HCT116 (cell line): ENCODE measurements at regions not wholly inside any gene's neighbourhood (a gene's known extent, or its start where the extent isn't known, plus 50 kb on each side); places are given as distances from the start of the nearest gene placed in this dataset.
A peak's percentile ranks its signal among the peaks of the same experiment; 100 is the strongest.

Experiments
- ATAC-seq: fragments of 200-7000 bp; cut with Tn5 transposase; 2 replicates; pipeline ENCODE4 v1.9.1; 2020; ENCODE audit warnings: mild to moderate bottlenecking, moderate library complexity
- BruUV-seq: library from RNA; stranded (reverse); fragments of 400-500 nt; replicated peaks from 2 replicates; lab custom pipeline; 2021; lab: Mats Ljungman, UMichigan
- CTCF ChIA-PET: fragments of 300-600 bp; sonication (Branson Sonifier 250); formaldehyde crosslinking; loops from one replicate; lab custom pipeline; 2021; ENCODE audit warnings: antibody characterized with exemption; lab: Charles Lee
- POLR2A ChIA-PET: fragments of 300-600, 350-600 bp; sonication (Branson Sonifier 250); formaldehyde crosslinking; loops from one replicate; lab custom pipeline; 2021; ENCODE audit warnings: antibody characterized with exemption; lab: Charles Lee
- RAD21 ChIA-PET, 2 experiments: fragments of 300-600 bp; sonication (Branson Sonifier 250); formaldehyde crosslinking; loops; one replicate each; lab custom pipeline; 2023; ENCODE audit warnings: low total read pairs in 2 of 2; ENCODE audit not compliant: uncharacterized antibody in 2 of 2, unreplicated experiment in 2 of 2, low non-redundant PET in 1 of 2; lab: Charles Lee
- DNase-seq: peaks from one replicate; pipeline ENCODE4 v3.0.0-alpha.2; 2010; ENCODE audit warnings: low read depth, low spot score
- H2AFZ ChIP-seq: fragments of 200-600 bp; shearing (Covaris generic), sonication (generic); 2 replicates; pipeline ENCODE4 v1.6.1; 2017; ENCODE audit warnings: low read depth, mixed run types, mixed read lengths, antibody characterized with exemption, low read length; ENCODE audit not compliant: poor library complexity, severe bottlenecking
- H3K27ac ChIP-seq: 2 replicates; pipeline ENCODE4 v1.5.1; 2012; ENCODE audit warnings: low read depth, low read length
- H3K27me3 ChIP-seq: fragments of 200-600 bp; sonication (generic); 2 replicates; pipeline ENCODE4 v1.6.1; 2016; ENCODE audit warnings: mixed run types, low read length, mixed read lengths; ENCODE audit not compliant: insufficient read depth
- H3K36me3 ChIP-seq, 2 experiments: fragments of 200-500 bp in 1 of 2; fragments of 200-600 bp in 1 of 2; sonication (Bioruptor generic) in 1 of 2; sonication (generic) in 1 of 2; 2 replicates each; pipeline versions ENCODE4 v1.5.1 to v1.6.1; 2014 to 2016; ENCODE audit warnings: low read length in 2 of 2, inconsistent platforms in 1 of 2, mixed read lengths in 1 of 2, mixed run types in 1 of 2; ENCODE audit not compliant: insufficient read depth in 2 of 2, control insufficient read depth in 1 of 2
- H3K4me1 ChIP-seq, 2 experiments: fragments of 200-600 bp in 1 of 2; sonication (generic) in 1 of 2; 2 replicates each; pipeline versions ENCODE4 v1.5.1 to v1.6.1; 2012 to 2017; ENCODE audit warnings: low read length in 2 of 2, inconsistent platforms in 1 of 2, mild to moderate bottlenecking in 1 of 2, mixed read lengths in 1 of 2, mixed run types in 1 of 2, moderate library complexity in 1 of 2; ENCODE audit not compliant: insufficient read depth in 2 of 2, control insufficient read depth in 1 of 2
- H3K4me2 ChIP-seq: fragments of 200-600 bp; sonication (generic); 2 replicates; pipeline ENCODE4 v1.6.1; 2017; ENCODE audit warnings: mixed run types, low read length, mixed read lengths
- H3K4me3 ChIP-seq, 2 experiments: fragments of 200-600 bp in 1 of 2; sonication (generic) in 1 of 2; replicated peaks in 1 of 2; 2 replicates each; pipeline ENCODE4 v1.5.1; 2011 to 2016; ENCODE audit warnings: low read length in 2 of 2, control low read depth in 1 of 2, low read depth in 1 of 2, mild to moderate bottlenecking in 1 of 2, mixed read lengths in 1 of 2, mixed run types in 1 of 2
- H3K79me2 ChIP-seq: fragments of 200-600 bp; sonication (generic); 2 replicates; pipeline ENCODE4 v1.6.1; 2017; ENCODE audit warnings: mild to moderate bottlenecking, mixed run types, low read length, moderate library complexity, mixed read lengths; ENCODE audit not compliant: insufficient read depth
- H3K9ac ChIP-seq: fragments of 200-600 bp; sonication (generic); 2 replicates; pipeline ENCODE4 v1.6.1; 2016; ENCODE audit warnings: low read length, mixed read lengths
- H3K9me2 ChIP-seq: fragments of 200-600 bp; sonication (generic), shearing (Covaris generic); 2 replicates; pipeline ENCODE4 v1.6.1; 2017; ENCODE audit warnings: mixed run types, mild to moderate bottlenecking, moderate library complexity; ENCODE audit not compliant: insufficient read depth
- H3K9me3 ChIP-seq, 2 experiments: fragments of 200-500 bp in 1 of 2; fragments of 200-600 bp in 1 of 2; sonication (Bioruptor generic) in 1 of 2; sonication (generic) in 1 of 2; 2 replicates each; pipeline ENCODE4 v1.6.1; 2014 to 2017; ENCODE audit warnings: low read length in 2 of 2, mixed read lengths in 2 of 2, inconsistent platforms in 1 of 2, low read depth in 1 of 2, mild to moderate bottlenecking in 1 of 2, mixed run types in 1 of 2, moderate library complexity in 1 of 2; ENCODE audit not compliant: control insufficient read depth in 1 of 2, insufficient read depth in 1 of 2
- H4K20me1 ChIP-seq: fragments of 200-600 bp; sonication (generic), shearing (Covaris generic); 2 replicates; pipeline ENCODE4 v1.6.1; 2017; ENCODE audit warnings: mixed run types, mild to moderate bottlenecking, moderate library complexity; ENCODE audit not compliant: insufficient read depth
- CBX3 ChIP-seq: IDR thresholded peaks from 2 replicates; pipeline ENCODE4 v1.6.1; 2012; ENCODE audit warnings: low read depth
- FOSL1 ChIP-seq: IDR thresholded peaks from 2 replicates; pipeline ENCODE4 v1.6.1; 2012; ENCODE audit warnings: low read depth
- POLR2A ChIP-seq: IDR thresholded peaks from 2 replicates; pipeline ENCODE4 v1.7.0; 2011; ENCODE audit warnings: borderline replicate concordance; ENCODE audit not compliant: insufficient read depth, insufficient read length; ENCODE audit errors: extremely low read depth
- POLR2AphosphoS5 ChIP-seq: IDR thresholded peaks from 2 replicates; pipeline ENCODE4 v1.6.1; 2011; ENCODE audit warnings: mild to moderate bottlenecking, low read depth, low read length, moderate library complexity
- SIN3A ChIP-seq: IDR thresholded peaks from 2 replicates; pipeline ENCODE4 v1.6.1; 2012; ENCODE audit warnings: low read depth
- SP1 ChIP-seq: IDR thresholded peaks from 2 replicates; pipeline ENCODE4 v1.6.1; 2012; ENCODE audit warnings: low read depth
- TCF7L2 ChIP-seq: IDR thresholded peaks from 2 replicates; pipeline ENCODE4 v1.7.0; 2011; ENCODE audit warnings: borderline replicate concordance, inconsistent platforms; ENCODE audit not compliant: insufficient read depth, insufficient read length; ENCODE audit errors: extremely low read depth
- intact Hi-C: fragments of 100-400 bp; cut with micrococcal nuclease; formaldehyde crosslinking; loops from 2 replicates; pipeline ENCODE4 v1.10.0; 2022
- TF ChIP-seq, protein P1 (sequence below): IDR thresholded peaks from 2 replicates; pipeline ENCODE4 v1.6.1; 2012
- TF ChIP-seq, protein P2 (sequence below): IDR thresholded peaks from 2 replicates; pipeline ENCODE4 v1.6.1; 2012
- TF ChIP-seq, protein P3 (sequence below): IDR thresholded peaks from 2 replicates; pipeline ENCODE4 v1.6.1; 2012; ENCODE audit warnings: low read depth

DNA sequence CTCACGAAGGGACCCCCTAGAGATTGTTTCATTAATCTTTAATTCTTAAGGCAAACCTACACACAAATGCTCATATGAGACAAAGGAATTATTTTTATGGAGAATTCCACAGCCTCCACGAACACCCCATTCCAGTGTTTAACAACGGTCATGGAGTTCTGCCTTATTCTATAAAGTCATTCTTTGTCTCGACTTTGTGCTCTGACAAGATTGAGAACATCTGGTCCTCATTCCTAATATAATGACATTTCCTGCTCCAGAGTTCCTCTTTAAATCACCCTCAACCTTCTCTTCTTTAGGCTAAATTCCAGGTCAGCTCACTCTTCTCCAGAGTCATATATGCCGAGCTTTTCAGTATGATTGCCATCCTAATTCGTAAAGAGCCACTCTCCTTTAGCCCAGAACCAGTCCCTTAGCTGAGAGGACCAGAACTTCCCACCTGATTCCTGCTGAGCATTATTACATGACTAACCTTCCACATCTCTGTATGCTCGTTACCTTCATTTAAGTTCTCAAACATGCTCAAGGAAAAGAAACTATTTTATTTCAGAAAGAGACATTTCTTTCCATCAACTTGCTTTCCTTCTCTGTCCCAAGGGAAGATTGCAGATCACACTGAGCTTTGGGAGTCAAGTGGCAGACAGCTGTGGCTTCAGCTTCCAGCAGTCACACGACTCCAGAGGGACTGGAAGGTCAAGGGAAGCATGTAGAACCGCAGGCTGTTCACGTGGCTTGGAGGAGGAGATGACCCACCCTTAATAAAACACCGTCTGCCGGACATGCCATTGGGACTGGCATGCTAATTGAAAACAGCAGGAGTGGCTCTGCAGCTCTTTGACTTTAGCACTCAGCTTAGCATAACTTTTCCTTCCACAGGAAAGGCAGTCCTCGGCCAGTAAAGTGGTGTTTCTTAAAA, 467.1 kb upstream of the HSF2 start:
- intact Hi-C loops = no loop called here
- H3K4me3 ChIP-seq = peak overlapping the region in 1 of 2 experiments; percentile 4; a peak in 1 of 4 replicates
- no peaks in the 10 kb centered on the region for H3K36me3 ChIP-seq
- POLR2A ChIA-PET = no interaction called here
- no peak overlapping the region for H3K27ac ChIP-seq
- peak; percentile 83 for TF ChIP-seq CBX3
- peak; percentile 34 for TF ChIP-seq TCF7L2
- TF ChIP-seq, protein P1, sequence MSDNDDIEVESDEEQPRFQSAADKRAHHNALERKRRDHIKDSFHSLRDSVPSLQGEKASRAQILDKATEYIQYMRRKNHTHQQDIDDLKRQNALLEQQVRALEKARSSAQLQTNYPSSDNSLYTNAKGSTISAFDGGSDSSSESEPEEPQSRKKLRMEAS = peak; percentile 81
- peak; percentile 57 for TF ChIP-seq SP1
- TF ChIP-seq, protein P2, sequence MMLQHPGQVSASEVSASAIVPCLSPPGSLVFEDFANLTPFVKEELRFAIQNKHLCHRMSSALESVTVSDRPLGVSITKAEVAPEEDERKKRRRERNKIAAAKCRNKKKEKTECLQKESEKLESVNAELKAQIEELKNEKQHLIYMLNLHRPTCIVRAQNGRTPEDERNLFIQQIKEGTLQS = no peak
- TF ChIP-seq, all 23 proteins: peak for 4
- DNase-seq (peak; percentile 61), ATAC-seq (peak; percentile 99)
- no peaks in the 10 kb centered on the region for H3K9me2 ChIP-seq
- ChIA-PET RAD21 (no interaction called here), CTCF (interaction anchor here (0.9 kb wide), 1 partner anchor 25 kb away, joined by 3 read pairs; no protein-coding TSS in a partner anchor)
- peak overlapping the region; percentile 52 for H3K4me2 ChIP-seq
- no TSS peak for BruUV-seq
- H3K4me1 ChIP-seq = peaks cover 12 to 14% of the 10 kb centered on the region in 2 experiments
- peak overlapping the region; percentile 87 for H2AFZ ChIP-seq
- no peaks in the 10 kb centered on the region for H3K27me3 ChIP-seq
- H3K9ac ChIP-seq = no peak overlapping the region
- no peaks in the 10 kb centered on the region for H3K79me2 ChIP-seq
- no peaks in the 10 kb centered on the region for H3K9me3 ChIP-seq
- no peaks in the 10 kb centered on the region for H4K20me1 ChIP-seq

DNA sequence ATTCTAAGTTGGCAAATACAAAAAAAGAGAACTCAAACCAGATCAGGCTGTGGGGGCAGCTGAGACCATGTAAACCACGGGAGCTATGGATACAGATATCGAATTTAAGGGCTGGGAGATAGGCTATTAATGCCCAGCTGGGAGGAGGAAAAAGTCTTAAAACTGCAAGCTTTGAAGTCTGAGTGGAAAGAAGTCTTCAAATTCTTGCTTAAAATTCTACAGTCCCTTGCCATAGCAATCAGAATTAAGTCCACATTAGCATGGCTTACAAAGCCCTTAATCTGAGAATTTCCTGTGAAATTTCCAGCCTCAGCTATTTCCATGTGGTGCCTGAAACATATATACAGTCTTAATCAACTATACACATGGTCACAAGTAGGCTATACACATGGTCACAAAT, 465.0 kb upstream of the HSF2 start:
- no TSS peak for BruUV-seq
- H3K9me3 ChIP-seq = no peaks in the 10 kb centered on the region
- peaks cover 12 to 14% of the 10 kb centered on the region in 2 experiments for H3K4me1 ChIP-seq
- no peaks in the 10 kb centered on the region for H3K79me2 ChIP-seq
- H3K36me3 ChIP-seq = no peaks in the 10 kb centered on the region
- intact Hi-C loops = no loop called here
- H3K4me3 ChIP-seq = no peak overlapping the region
- no peak overlapping the region for H3K27ac ChIP-seq
- TF ChIP-seq FOSL1 = no peak
- no peak for TF ChIP-seq SIN3A
- no peak for TF ChIP-seq CBX3
- TF ChIP-seq, protein P3, sequence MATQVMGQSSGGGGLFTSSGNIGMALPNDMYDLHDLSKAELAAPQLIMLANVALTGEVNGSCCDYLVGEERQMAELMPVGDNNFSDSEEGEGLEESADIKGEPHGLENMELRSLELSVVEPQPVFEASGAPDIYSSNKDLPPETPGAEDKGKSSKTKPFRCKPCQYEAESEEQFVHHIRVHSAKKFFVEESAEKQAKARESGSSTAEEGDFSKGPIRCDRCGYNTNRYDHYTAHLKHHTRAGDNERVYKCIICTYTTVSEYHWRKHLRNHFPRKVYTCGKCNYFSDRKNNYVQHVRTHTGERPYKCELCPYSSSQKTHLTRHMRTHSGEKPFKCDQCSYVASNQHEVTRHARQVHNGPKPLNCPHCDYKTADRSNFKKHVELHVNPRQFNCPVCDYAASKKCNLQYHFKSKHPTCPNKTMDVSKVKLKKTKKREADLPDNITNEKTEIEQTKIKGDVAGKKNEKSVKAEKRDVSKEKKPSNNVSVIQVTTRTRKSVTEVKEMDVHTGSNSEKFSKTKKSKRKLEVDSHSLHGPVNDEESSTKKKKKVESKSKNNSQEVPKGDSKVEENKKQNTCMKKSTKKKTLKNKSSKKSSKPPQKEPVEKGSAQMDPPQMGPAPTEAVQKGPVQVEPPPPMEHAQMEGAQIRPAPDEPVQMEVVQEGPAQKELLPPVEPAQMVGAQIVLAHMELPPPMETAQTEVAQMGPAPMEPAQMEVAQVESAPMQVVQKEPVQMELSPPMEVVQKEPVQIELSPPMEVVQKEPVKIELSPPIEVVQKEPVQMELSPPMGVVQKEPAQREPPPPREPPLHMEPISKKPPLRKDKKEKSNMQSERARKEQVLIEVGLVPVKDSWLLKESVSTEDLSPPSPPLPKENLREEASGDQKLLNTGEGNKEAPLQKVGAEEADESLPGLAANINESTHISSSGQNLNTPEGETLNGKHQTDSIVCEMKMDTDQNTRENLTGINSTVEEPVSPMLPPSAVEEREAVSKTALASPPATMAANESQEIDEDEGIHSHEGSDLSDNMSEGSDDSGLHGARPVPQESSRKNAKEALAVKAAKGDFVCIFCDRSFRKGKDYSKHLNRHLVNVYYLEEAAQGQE = no peak
- TF ChIP-seq POLR2A = no peak
- no peak for TF ChIP-seq POLR2AphosphoS5
- TF ChIP-seq, protein P1 = no peak
- TF ChIP-seq, all 23 proteins: peak for 0
- no peak overlapping the region for H3K4me2 ChIP-seq
- POLR2A ChIA-PET = no interaction called here
- H4K20me1 ChIP-seq = no peaks in the 10 kb centered on the region
- RAD21 ChIA-PET = no interaction called here
- peak overlapping the region; percentile 90 for H2AFZ ChIP-seq
- no peak overlapping the region for H3K9ac ChIP-seq
- no peak for DNase-seq
- H3K27me3 ChIP-seq = no peaks in the 10 kb centered on the region
- H3K9me2 ChIP-seq = no peaks in the 10 kb centered on the region
- CTCF ChIA-PET = no interaction called here
- no peak for ATAC-seq
